HG03097 (cell line): ENCODE measurements at regions not wholly inside any gene's neighbourhood (a gene's known extent, or its start where the extent isn't known, plus 50 kb on each side); places are given as distances from the start of the nearest gene placed in this dataset.

Experiments used
- ATAC-seq: cut with Tn5 transposase; IDR thresholded peaks from one replicate; pipeline ENCODE4 v1.9.1; 2021; ENCODE audit not compliant: unreplicated experiment, low FRiP score

DNA sequence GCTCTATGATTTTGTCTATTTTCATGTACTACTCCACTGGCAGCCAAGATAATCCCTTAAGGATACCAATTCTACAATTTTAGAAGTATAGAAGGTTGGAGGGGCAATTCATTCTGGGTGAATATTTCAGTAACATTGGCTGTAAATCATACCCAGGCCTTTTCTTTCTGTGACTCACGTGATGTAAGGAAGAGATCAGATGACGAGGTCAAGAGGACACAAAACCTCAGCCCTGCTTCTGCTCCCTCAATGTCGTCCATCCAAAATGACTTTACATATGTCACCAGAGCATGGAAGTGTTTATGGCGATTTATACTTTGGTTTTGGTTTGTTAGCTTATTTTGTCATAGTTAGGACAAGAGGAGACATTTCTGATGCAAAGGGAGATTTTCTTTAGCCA is 70.7 kb upstream of the SLC4A4 start:
- no peak for ATAC-seq

DNA sequence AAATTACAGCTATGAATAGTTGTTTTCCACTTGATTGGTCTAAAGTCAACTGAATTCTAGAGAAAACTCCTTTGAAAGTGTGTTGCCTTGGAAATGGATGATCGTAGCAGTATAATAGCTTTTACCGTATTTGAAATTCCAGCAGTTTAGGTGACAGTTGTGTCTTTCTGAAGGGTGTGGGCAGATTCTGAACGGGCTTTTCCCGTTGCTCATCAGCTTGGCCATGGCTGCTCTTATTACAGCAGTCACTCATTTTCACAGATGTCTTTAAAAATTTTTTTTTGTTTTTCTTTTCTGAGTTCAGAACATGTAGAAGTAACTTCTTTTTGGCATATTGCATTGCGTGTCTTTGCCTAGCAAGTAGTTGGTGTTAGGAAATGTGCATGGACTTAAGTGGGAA is 69.6 kb upstream of the SLC4A4 start:
- no peak for ATAC-seq

DNA sequence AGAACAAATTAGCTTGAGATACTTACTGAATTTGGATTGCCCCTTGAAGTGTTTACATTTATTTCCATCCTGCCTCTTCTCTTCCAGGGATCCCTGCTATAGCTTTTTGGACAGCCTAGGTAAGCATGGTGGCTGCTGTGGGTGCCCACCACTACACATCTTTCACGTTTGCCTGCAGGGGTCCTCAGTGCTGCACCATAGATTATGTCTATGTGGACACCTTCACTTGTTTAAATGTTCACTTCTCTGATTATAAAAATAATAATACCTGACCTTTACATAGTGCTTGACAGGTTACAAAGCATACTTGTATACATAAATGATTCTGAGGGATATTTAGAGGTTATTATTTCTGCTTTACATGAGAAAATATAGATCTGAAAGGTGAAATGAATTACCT is 67.9 kb upstream of the SLC4A4 start:
- peak; percentile 62 for ATAC-seq

DNA sequence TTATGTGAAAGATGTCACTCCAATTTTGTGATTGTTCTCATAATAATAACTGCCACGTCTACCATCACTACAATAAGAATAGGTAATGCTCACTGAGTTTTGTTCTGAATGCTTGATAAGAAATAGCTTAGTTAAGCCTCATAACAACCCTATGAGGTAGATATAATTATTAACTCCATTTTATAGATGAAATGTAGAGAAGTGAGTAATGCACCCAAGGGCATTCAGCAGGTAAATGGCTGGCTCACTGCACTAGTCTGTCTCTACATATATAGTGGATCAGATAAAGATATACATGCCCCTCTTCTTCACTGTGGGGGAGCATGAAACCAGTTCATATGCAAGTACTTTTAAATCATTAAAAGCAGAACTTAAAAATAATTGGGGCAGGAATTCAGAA is 65.8 kb upstream of the SLC4A4 start:
- no peak for ATAC-seq

- no peak for ATAC-seq
Measured at GRCh38 chr4:71275004-71275403, 63.8 kb upstream of the SLC4A4 start.

- no peak for ATAC-seq
Measured at GRCh38 chr4:71275570-71275969, 63.2 kb upstream of the SLC4A4 start.

GRCh38 chr4:71277353-71277752 is 61.5 kb upstream of the SLC4A4 start:
- ATAC-seq, result no peak

- ATAC-seq, result no peak
Measured at GRCh38 chr4:71283642-71284257, 55.1 kb upstream of the SLC4A4 start.

DNA sequence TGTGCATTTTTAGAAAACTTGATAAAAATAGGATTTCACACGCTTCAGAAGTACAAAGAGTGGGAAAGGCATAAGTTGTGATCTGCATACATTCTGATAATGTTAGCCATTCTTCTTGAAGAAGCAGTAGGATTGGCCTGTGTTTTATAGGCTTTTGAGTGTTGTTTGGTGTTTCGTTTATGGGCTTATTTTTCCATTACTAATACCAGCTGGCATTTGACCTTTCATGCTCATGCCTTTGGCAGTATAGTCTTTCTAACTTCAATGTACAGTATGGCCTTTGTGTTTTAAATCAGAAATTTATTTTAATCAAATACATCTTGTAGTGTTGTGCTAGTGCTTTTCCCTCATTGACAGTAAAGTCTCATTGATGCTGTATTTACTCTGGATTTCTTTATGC is 51.5 kb upstream of the SLC4A4 start:
- ATAC-seq, result no peak

DNA sequence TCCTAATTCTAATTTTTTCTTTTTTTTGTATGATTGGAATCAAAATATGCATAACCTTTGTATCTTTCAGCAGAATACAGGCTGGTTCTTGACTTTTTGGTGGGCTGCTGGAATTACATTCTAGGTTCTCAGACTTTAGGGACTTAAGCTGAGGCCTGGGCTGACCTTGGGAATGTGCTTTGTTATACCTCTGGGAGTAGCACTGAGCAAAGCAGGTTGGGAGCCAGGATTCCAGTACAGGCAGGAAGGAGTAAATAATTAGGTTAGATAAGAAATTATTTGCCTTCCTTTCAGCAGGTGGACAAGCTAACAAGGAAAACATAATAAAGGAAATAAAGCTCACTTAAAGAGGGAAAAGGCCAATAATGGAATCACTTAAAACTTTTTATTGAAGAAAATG is 49.9 kb upstream of the SLC4A4 start:
- no peak for ATAC-seq
